ENCODE measurements at regions not wholly inside any gene's neighbourhood (a gene's known extent, or its start where the extent isn't known, plus 50 kb on each side); places are given as distances from the start of the nearest gene placed in this dataset.
"Not testable (repeated sequence)": the region's sequence is repeated elsewhere in the genome, so short reads cannot be mapped to it uniquely, and the experiment has no call there.

GRCh38 chr13:88417801-88418200, 746.6 kb downstream of the SLITRK5 start:
- DNase-seq (ENCODE audit: low read depth): no peak

GRCh38 chr13:88424463-88424862, 753.3 kb downstream of the SLITRK5 start:
- DNase-seq (ENCODE audit: low read depth): no peak

GRCh38 chr13:88426661-88427060, 755.5 kb downstream of the SLITRK5 start:
- DNase-seq (ENCODE audit: low read depth): no peak

GRCh38 chr13:88429862-88430261, 758.7 kb downstream of the SLITRK5 start:
- no peak for DNase-seq (ENCODE audit: low read depth)

- DNase-seq (ENCODE audit: low read depth): no peak
Measured at GRCh38 chr13:88434953-88435352, 763.8 kb downstream of the SLITRK5 start.

GRCh38 chr13:88436974-88437373, 765.8 kb downstream of the SLITRK5 start:
- no peak for DNase-seq (ENCODE audit: low read depth)

GRCh38 chr13:88450515-88450914, 779.3 kb downstream of the SLITRK5 start:
- DNase-seq (ENCODE audit: low read depth): no peak

GRCh38 chr13:88456151-88456550, 785.0 kb downstream of the SLITRK5 start:
- no peak for DNase-seq (ENCODE audit: low read depth)

- DNase-seq (ENCODE audit: low read depth): no peak
Measured at GRCh38 chr13:88459331-88459730, 788.2 kb downstream of the SLITRK5 start.

GRCh38 chr13:88461272-88462009, 790.3 kb downstream of the SLITRK5 start:
- DNase-seq (ENCODE audit: low read depth): no peak

- DNase-seq (ENCODE audit: low read depth): no peak
Measured at GRCh38 chr13:88464851-88465250, 793.7 kb downstream of the SLITRK5 start.

- no peak for DNase-seq (ENCODE audit: low read depth)
Measured at GRCh38 chr13:88472316-88472715, 801.1 kb downstream of the SLITRK5 start.

GRCh38 chr13:88483202-88483601, 812.0 kb downstream of the SLITRK5 start:
- DNase-seq (ENCODE audit: low read depth): no peak

GRCh38 chr13:88507909-88508308, 836.7 kb downstream of the SLITRK5 start:
- no peak for DNase-seq (ENCODE audit: low read depth)

GRCh38 chr13:88512993-88513392, 841.8 kb downstream of the SLITRK5 start:
- DNase-seq (ENCODE audit: low read depth): not testable (repeated sequence)

- no peak for DNase-seq (ENCODE audit: low read depth)
Measured at GRCh38 chr13:88526186-88526852, 855.1 kb downstream of the SLITRK5 start.

GRCh38 chr13:88526853-88527215, 855.7 kb downstream of the SLITRK5 start:
- no peak for DNase-seq (ENCODE audit: low read depth)

- DNase-seq (ENCODE audit: low read depth): no peak
Measured at GRCh38 chr13:88541994-88542393, 870.8 kb downstream of the SLITRK5 start.

GRCh38 chr13:88544836-88545235, 873.7 kb downstream of the SLITRK5 start:
- no peak for DNase-seq (ENCODE audit: low read depth)

- DNase-seq (ENCODE audit: low read depth): no peak
Measured at GRCh38 chr13:88552966-88553365, 881.8 kb downstream of the SLITRK5 start.

- DNase-seq (ENCODE audit: low read depth): no peak
Measured at GRCh38 chr13:88565566-88565965, 894.4 kb downstream of the SLITRK5 start.

- DNase-seq (ENCODE audit: low read depth): no peak
Measured at GRCh38 chr13:88585861-88586260, 914.7 kb downstream of the SLITRK5 start.

- DNase-seq (ENCODE audit: low read depth): no peak
Measured at GRCh38 chr13:88586263-88586662, 915.1 kb downstream of the SLITRK5 start.

- DNase-seq (ENCODE audit: low read depth): no peak
Measured at GRCh38 chr13:88590574-88590973, 919.4 kb downstream of the SLITRK5 start.

All from stimulated activated CD8-positive, alpha-beta memory T cell treated with anti-CD3 and anti-CD28 coated beads, Interleukin-15, amount 100 ng/mL, for 1 hour (primary cell).